IPS-NIHi7 (cell line): ENCODE measurements at regions not wholly inside any gene's neighbourhood (a gene's known extent, or its start where the extent isn't known, plus 50 kb on each side); places are given as distances from the start of the nearest gene placed in this dataset.

Experiments
- DNase-seq: peaks from one replicate; pipeline ENCODE4 v3.0.0; 2012; ENCODE audit warnings: mixed read lengths; ENCODE audit errors: extremely low spot score

DNA sequence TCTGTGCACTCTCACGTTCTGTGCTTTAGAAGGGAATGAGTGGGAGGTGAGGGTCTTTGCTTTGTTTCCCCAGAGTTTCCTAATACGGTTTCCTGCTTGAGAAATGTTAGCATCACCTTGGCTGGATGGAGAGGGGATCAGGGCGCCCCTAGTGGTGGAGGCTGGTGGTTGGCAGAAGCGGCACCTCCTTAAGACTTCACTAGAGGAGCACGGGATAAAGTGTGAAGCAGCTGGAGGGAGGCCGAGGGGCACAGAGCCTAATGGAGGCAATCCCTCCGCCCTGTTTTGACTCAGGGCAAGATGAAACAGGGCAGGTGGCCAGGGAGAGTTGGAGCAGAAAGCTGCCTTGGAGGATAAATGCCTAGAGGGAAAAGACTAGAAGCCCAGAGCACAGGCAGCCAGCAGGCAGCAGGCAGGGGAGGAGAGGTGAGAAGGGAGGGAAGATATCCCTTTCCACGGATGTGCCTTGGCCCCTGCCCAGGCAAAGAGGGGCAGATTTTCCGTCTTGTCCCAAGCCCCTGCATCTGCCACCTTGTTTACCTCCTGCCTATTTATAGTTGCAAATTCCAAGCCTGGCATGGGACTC lies 56.0 kb upstream of the BTRC start:
- peak; percentile 78 for DNase-seq

DNA sequence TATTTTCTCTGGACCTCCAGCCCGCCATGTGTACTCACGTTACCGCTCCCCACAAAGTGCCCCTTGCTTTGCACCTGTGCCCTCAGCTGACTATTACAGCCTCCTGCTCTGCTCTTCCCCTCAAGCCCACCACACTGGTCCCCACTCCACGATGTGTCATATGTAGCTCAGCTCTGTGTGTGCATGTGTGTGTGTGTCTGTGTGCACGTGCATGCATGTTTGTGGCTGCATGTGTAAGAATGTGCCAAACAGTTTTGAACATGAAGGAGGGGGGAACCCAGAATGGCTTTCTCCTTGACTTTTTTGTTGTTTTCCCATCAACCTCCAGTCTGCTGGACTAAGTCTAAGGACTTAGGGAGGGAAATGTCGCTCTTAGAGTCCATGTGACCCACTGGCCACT lies 54.8 kb upstream of the BTRC start:
- no peak for DNase-seq

DNA sequence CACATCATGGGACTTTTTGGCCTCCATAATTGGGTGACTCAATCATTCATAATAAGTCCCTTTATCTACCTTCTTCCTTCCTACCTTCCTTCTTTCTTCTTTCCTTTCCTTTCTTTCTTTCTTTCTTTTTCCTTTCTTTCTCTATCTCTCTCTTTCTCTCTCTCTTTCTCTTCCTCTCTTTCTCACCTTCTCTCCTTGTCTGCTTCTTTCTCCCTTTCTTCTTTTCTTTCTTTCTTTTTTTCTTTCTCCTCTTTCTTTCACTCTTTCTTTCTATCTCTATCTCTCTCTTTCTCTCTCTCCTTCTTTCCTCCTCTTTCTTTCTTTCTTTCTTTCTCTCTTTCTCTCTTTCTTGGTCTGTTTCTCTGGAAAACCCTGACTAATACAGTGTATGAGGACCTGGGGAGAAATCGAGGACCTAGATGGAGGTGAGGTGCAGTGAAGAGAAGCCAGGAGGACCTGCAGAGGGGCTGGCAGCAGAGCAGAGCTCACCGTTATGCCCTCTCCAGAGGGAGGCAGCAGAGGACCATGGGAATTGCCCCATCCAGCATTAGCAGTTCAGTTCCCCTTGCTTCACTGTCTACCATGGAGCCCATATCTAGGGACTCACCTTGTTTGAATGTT lies 52.7 kb upstream of the BTRC start:
- peak; percentile 75 for DNase-seq

DNA sequence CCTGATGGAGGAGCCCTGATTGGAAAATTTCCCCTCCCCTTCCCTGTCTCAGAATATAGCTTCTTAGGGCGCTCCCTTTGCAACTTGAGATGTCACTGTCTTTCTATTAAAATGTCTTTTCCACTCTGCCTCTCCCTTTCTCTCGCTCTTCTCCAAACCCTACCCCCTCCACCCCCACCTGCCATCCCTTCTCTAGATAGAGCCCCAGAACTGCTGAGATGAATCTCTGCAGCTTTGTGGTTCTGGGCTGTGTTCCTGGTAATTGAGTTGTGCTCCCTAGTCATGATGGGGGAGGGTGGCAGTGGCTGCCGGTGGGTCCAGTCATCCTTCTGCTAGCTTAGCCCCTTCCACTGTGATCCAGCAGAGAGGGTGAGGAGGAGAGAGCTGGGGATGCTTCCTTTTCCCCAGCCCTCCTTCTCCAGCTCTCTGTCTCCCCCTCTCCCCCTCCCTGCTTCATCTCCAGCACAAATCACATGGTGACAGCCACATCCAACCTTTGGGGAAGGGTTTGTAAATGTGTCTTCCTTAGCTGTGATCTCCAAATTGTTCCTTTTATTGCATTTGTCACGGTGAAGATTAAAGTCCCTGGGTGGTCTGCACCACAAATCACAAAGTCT lies 50.8 kb upstream of the BTRC start:
- no peak for DNase-seq
